Endothelial cell (in vitro differentiated cells): ENCODE measurements at regions not wholly inside any gene's neighbourhood (a gene's known extent, or its start where the extent isn't known, plus 50 kb on each side); places are given as distances from the start of the nearest gene placed in this dataset.
A peak's percentile ranks its signal among the peaks of the same experiment; 100 is the strongest.

Source experiments
- DNase-seq: peaks from one replicate; pipeline ENCODE4 v3.0.0; 2021; ENCODE audit warnings: low spot score
- H3K27ac Mint-ChIP-seq: one replicate; pipeline ENCODE4 v1.8.0; 2021; ENCODE audit warnings: mixed read lengths, inconsistent platforms; ENCODE audit not compliant: unreplicated experiment
- H3K27me3 Mint-ChIP-seq: one replicate; pipeline ENCODE4 v1.8.0; 2021; ENCODE audit warnings: mild to moderate bottlenecking, moderate library complexity, mixed read lengths, inconsistent platforms; ENCODE audit not compliant: unreplicated experiment
- H3K36me3 Mint-ChIP-seq: one replicate; pipeline ENCODE4 v1.8.0; 2021; ENCODE audit warnings: mild to moderate bottlenecking, low read depth, mixed read lengths, inconsistent platforms; ENCODE audit not compliant: unreplicated experiment
- H3K4me1 Mint-ChIP-seq: one replicate; pipeline ENCODE4 v1.8.0; 2021; ENCODE audit warnings: mild to moderate bottlenecking, mixed read lengths, inconsistent platforms; ENCODE audit not compliant: unreplicated experiment
- H3K4me3 Mint-ChIP-seq: one replicate; pipeline ENCODE4 v1.8.0; 2021; ENCODE audit warnings: mild to moderate bottlenecking, mixed read lengths, inconsistent platforms; ENCODE audit not compliant: unreplicated experiment
- H3K9me3 Mint-ChIP-seq: one replicate; pipeline ENCODE4 v1.8.0; 2021; ENCODE audit warnings: mixed read lengths, inconsistent platforms; ENCODE audit not compliant: unreplicated experiment
- TF ChIP-seq, protein P1 (sequence below): fragments of 200-600 bp; sonication (generic); IDR thresholded peaks from one replicate; pipeline ENCODE4 v1.5.0; 2021; ENCODE audit warnings: antibody characterized with exemption; ENCODE audit not compliant: unreplicated experiment

DNA sequence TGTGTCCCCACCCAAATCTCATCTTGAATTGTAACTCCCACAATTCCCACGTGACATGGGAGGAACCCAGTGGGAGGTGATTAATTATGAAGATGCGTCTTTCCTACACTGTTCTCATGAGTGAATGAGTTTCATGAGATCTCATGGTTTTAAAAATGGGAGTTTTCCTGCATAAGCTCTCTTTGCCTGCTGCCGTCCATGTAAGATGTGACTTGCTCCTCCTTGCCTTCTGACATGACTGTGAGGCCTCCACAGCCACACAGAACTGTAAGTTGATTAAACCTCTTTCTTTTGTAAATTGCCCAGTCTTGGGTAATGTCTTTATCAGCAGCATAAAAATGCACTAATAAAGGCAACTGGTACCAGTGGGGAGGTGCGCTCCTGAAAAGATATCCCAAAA, 67.7 kb upstream of the DRGX start:
- Mint-ChIP-seq H3K27ac (no peak overlapping the region), H3K27me3 (peaks cover 2% of the 10 kb centered on the region), H3K4me3 (peak overlapping the region; percentile 21), H3K9me3 (no peaks in the 10 kb centered on the region), H3K36me3 (peaks cover 24% of the 10 kb centered on the region), H3K4me1 (no peaks in the 10 kb centered on the region)
- no peak for DNase-seq
- TF ChIP-seq, protein P1, sequence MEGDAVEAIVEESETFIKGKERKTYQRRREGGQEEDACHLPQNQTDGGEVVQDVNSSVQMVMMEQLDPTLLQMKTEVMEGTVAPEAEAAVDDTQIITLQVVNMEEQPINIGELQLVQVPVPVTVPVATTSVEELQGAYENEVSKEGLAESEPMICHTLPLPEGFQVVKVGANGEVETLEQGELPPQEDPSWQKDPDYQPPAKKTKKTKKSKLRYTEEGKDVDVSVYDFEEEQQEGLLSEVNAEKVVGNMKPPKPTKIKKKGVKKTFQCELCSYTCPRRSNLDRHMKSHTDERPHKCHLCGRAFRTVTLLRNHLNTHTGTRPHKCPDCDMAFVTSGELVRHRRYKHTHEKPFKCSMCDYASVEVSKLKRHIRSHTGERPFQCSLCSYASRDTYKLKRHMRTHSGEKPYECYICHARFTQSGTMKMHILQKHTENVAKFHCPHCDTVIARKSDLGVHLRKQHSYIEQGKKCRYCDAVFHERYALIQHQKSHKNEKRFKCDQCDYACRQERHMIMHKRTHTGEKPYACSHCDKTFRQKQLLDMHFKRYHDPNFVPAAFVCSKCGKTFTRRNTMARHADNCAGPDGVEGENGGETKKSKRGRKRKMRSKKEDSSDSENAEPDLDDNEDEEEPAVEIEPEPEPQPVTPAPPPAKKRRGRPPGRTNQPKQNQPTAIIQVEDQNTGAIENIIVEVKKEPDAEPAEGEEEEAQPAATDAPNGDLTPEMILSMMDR = no peak

- peaks cover 14% of the 10 kb centered on the region for H3K36me3 Mint-ChIP-seq
- no peaks in the 10 kb centered on the region for H3K4me1 Mint-ChIP-seq
- H3K27me3 Mint-ChIP-seq = no peaks in the 10 kb centered on the region
- H3K27ac Mint-ChIP-seq = no peak overlapping the region
- no peak for DNase-seq
- TF ChIP-seq, protein P1 = no peak
- no peaks in the 10 kb centered on the region for H3K9me3 Mint-ChIP-seq
- no peak overlapping the region for H3K4me3 Mint-ChIP-seq
Measured at GRCh38 chr10:49458869-49459268, 63.0 kb upstream of the DRGX start.

DNA sequence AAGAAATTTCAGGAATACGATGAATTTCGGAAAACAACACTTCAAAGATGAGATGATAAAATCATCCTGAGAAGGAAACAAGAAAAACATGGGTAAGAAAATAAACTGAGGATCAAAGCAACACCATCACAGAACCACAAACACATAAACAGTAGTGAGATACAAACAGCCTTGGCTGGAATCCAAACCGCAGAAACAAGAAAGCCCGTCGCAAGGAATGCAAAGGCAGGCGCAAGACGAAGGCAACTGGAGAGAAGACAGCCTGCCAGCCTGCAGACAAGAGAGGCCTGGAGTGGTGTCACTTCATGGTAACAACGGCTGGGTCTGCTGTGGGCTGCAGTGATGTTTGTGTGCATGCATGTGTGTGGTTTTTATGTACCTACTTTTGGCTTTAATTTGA, 61.8 kb upstream of the DRGX start:
- TF ChIP-seq, protein P1 = no peak
- peaks cover 12% of the 10 kb centered on the region for H3K36me3 Mint-ChIP-seq
- H3K4me1 Mint-ChIP-seq = no peaks in the 10 kb centered on the region
- no peak overlapping the region for H3K4me3 Mint-ChIP-seq
- H3K27me3 Mint-ChIP-seq = no peaks in the 10 kb centered on the region
- no peaks in the 10 kb centered on the region for H3K9me3 Mint-ChIP-seq
- no peak overlapping the region for H3K27ac Mint-ChIP-seq
- no peak for DNase-seq

DNA sequence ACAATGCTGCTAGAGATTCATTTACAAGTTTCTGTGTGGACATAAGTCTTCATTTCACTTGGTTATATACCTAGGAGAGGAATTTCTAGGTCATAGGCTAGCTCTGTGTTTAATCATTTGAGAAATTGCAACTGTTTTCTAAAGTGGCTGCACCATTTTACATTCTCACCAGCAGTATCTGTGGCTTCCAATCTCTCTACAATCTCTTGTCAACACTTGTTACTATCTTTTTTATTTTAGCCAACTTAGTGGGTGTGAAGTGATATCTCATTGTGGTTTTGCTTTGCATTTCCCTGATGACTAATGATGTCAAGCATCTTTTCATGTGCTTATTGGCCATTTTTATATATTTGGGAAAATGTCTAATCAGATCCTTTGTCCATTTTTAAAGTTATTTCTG, 53.0 kb upstream of the DRGX start:
- H3K4me1 Mint-ChIP-seq = no peaks in the 10 kb centered on the region
- no peaks in the 10 kb centered on the region for H3K9me3 Mint-ChIP-seq

DNA sequence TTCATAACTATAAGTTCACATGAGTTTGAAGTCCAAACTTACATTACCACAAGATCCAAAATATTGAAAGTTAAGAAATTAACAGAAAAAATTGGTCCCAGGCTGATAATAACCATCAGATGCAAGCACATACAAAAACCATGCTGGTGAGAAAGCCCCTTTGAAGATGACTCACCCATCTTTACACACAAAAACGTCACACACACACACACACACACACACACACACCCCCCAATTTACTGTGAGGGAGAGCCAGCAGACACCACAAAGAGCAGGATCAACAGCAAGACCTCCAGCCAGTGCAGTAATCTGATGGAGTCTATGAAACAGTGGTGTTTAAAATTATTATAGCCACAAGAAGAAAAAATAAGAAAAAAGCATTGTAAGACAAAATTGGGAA, 50.1 kb upstream of the DRGX start:
- TF ChIP-seq, protein P1 = no peak
- H3K27me3 Mint-ChIP-seq = no peaks in the 10 kb centered on the region
- H3K4me3 Mint-ChIP-seq = no peak overlapping the region
- DNase-seq = no peak
- H3K27ac Mint-ChIP-seq = no peak overlapping the region
- no peaks in the 10 kb centered on the region for H3K36me3 Mint-ChIP-seq
- no peaks in the 10 kb centered on the region for H3K9me3 Mint-ChIP-seq
- H3K4me1 Mint-ChIP-seq = no peaks in the 10 kb centered on the region

More for the DNA sequence above, 53.0 kb upstream of the DRGX start:
- TF ChIP-seq, protein P1 = no peak
- Mint-ChIP-seq H3K36me3 (peaks cover 3% of the 10 kb centered on the region), H3K27me3 (no peaks in the 10 kb centered on the region), H3K27ac (no peak overlapping the region), H3K4me3 (no peak overlapping the region)
- DNase-seq = no peak
